Cardiac muscle cell (in vitro differentiated cells and primary cell): ENCODE measurements at regions not wholly inside any gene's neighbourhood (a gene's known extent, or its start where the extent isn't known, plus 50 kb on each side); places are given as distances from the start of the nearest gene placed in this dataset.

ENCODE experiments used
- DNase-seq, 2 donors: peaks; one replicate each; pipeline versions ENCODE4 v3.0.0 to v3.0.0-alpha.2; 2010 to 2017; ENCODE audit warnings: low read depth in 1 of 2, low spot score in 1 of 2
- H3K27ac ChIP-seq: fragments of 200-600 bp; sonication (generic); 2 replicates; pipeline ENCODE4 v1.5.1; 2016
- H3K27me3 ChIP-seq: fragments of 200-600 bp; sonication (generic); 2 replicates; pipeline ENCODE4 v1.6.0; 2016; ENCODE audit warnings: control low read depth
- H3K36me3 ChIP-seq: fragments of 200-600 bp; sonication (generic); 2 replicates; pipeline ENCODE4 v1.5.1; 2016; ENCODE audit warnings: control low read depth
- H3K4me1 ChIP-seq: fragments of 200-600 bp; sonication (generic); 2 replicates; pipeline ENCODE4 v1.8.1; 2017; ENCODE audit warnings: low read depth, mild to moderate bottlenecking, mixed run types
- H3K4me3 ChIP-seq: fragments of 200-600 bp; sonication (generic); 2 replicates; pipeline ENCODE4 v1.5.1; 2016; ENCODE audit warnings: mild to moderate bottlenecking
- H3K9me3 ChIP-seq: fragments of 200-600 bp; sonication (generic); 2 replicates; pipeline ENCODE4 v1.5.1; 2017; ENCODE audit warnings: low read depth, mild to moderate bottlenecking, control low read depth
- TF ChIP-seq, protein P1 (sequence below): IDR thresholded peaks from 2 replicates; pipeline ENCODE4 v1.5.1; 2012; ENCODE audit warnings: low read depth, mild to moderate bottlenecking, low read length

DNA sequence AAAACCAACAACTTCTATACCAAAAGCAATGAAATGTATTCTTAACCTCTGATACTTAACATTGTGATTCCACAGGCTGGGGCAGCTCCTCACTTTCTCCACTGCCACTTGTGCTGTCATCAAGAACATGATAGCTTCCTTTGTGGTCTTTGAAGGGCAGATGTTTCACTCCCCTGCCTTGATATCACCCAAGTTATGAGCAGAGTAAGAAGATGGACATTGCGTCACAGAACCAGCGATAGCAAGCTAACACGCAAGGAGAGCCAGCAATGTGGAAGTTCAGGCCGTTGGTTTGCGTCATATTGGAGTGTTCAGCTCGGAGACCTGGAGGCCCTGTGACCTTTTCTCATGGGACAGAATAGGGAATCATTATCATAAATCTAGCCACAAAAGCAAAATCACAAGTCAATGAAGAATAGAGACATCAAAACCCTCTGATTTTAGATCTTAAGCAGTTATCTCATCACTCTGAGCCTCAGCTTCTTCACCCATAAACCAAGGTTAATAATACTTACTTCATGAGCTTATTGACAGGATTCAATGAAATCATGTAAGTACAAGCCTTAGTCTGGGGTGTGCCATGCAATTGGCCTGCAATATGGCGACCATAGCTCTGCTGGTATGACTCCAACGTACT is 183.8 kb upstream of the THBS1 start:
- peaks cover 22% of the 10 kb centered on the region for H3K4me1 ChIP-seq
- no peaks in the 10 kb centered on the region for H3K9me3 ChIP-seq
- peak in 1 of 2 donors; percentile 92 for DNase-seq
- TF ChIP-seq, protein P1, sequence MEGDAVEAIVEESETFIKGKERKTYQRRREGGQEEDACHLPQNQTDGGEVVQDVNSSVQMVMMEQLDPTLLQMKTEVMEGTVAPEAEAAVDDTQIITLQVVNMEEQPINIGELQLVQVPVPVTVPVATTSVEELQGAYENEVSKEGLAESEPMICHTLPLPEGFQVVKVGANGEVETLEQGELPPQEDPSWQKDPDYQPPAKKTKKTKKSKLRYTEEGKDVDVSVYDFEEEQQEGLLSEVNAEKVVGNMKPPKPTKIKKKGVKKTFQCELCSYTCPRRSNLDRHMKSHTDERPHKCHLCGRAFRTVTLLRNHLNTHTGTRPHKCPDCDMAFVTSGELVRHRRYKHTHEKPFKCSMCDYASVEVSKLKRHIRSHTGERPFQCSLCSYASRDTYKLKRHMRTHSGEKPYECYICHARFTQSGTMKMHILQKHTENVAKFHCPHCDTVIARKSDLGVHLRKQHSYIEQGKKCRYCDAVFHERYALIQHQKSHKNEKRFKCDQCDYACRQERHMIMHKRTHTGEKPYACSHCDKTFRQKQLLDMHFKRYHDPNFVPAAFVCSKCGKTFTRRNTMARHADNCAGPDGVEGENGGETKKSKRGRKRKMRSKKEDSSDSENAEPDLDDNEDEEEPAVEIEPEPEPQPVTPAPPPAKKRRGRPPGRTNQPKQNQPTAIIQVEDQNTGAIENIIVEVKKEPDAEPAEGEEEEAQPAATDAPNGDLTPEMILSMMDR = no peak
- H3K4me3 ChIP-seq = no peak overlapping the region
- H3K36me3 ChIP-seq = no peaks in the 10 kb centered on the region
- no peak overlapping the region for H3K27ac ChIP-seq
- no peaks in the 10 kb centered on the region for H3K27me3 ChIP-seq

GRCh38 chr15:39397883-39398282 is 183.0 kb upstream of the THBS1 start:
- no peak for DNase-seq
- Histone ChIP-seq H3K27me3 (no peaks in the 10 kb centered on the region), H3K9me3 (no peaks in the 10 kb centered on the region), H3K36me3 (no peaks in the 10 kb centered on the region), H3K4me1 (peaks cover 18% of the 10 kb centered on the region), H3K4me3 (no peak overlapping the region), H3K27ac (no peak overlapping the region)
- TF ChIP-seq, protein P1 = no peak

GRCh38 chr15:39399600-39399999 is 181.3 kb upstream of the THBS1 start:
- TF ChIP-seq, protein P1 = no peak
- Histone ChIP-seq H3K36me3 (no peaks in the 10 kb centered on the region), H3K27me3 (no peaks in the 10 kb centered on the region), H3K4me3 (no peak overlapping the region), H3K4me1 (peaks cover 29% of the 10 kb centered on the region), H3K27ac (no peak overlapping the region), H3K9me3 (no peaks in the 10 kb centered on the region)
- DNase-seq = no peak

- no peaks in the 10 kb centered on the region for H3K27me3 ChIP-seq
- no peaks in the 10 kb centered on the region for H3K36me3 ChIP-seq
- H3K4me3 ChIP-seq = no peak overlapping the region
- H3K4me1 ChIP-seq = peaks cover 33% of the 10 kb centered on the region
- DNase-seq = no peak
- H3K9me3 ChIP-seq = no peaks in the 10 kb centered on the region
- TF ChIP-seq, protein P1 = no peak
- no peak overlapping the region for H3K27ac ChIP-seq
Observed at GRCh38 chr15:39400002-39400401, 180.9 kb upstream of the THBS1 start.

GRCh38 chr15:39400821-39401550 is 179.9 kb upstream of the THBS1 start:
- Histone ChIP-seq H3K36me3 (no peaks in the 10 kb centered on the region), H3K4me1 (peaks cover 37% of the 10 kb centered on the region), H3K27me3 (no peaks in the 10 kb centered on the region), H3K4me3 (no peak overlapping the region), H3K9me3 (no peaks in the 10 kb centered on the region), H3K27ac (peak overlapping the region; percentile 8)
- peak; percentile 67 to 68 for DNase-seq
- TF ChIP-seq, protein P1 = no peak
